ENCODE measurements at regions not wholly inside any gene's neighbourhood (a gene's known extent, or its start where the extent isn't known, plus 50 kb on each side); places are given as distances from the start of the nearest gene placed in this dataset.

- no peak overlapping the region for H3K4me2 ChIP-seq (ENCODE audit: low read depth, low read length, poor library complexity, severe bottlenecking)
- H3K27me3 ChIP-seq (ENCODE audit: insufficient read depth, low read length, poor library complexity, severe bottlenecking): no peaks in the 10 kb centered on the region
- no peaks in the 10 kb centered on the region for H3K9me2 ChIP-seq (replicated peaks; ENCODE audit: low read depth, low read length)
- no peaks in the 10 kb centered on the region for H3K9me3 ChIP-seq (ENCODE audit: insufficient read depth, low read depth, low read length)
- no peaks in the 10 kb centered on the region for H3K4me1 ChIP-seq (ENCODE audit: insufficient read depth, low read length, poor library complexity, severe bottlenecking)
- no peaks in the 10 kb centered on the region for H3F3A ChIP-seq (ENCODE audit: low read depth)
- H3K4me3 ChIP-seq (ENCODE audit: low read length, poor library complexity, severe bottlenecking): no peak overlapping the region
- no peaks in the 10 kb centered on the region for H3K36me3 ChIP-seq (ENCODE audit: insufficient read depth, low read length)
- H3K79me2 ChIP-seq (ENCODE audit: insufficient read depth, low read length): no peaks in the 10 kb centered on the region
- no peaks in the 10 kb centered on the region for H4K20me1 ChIP-seq (ENCODE audit: insufficient read depth, low read length, poor library complexity, severe bottlenecking)
- no peak overlapping the region for H2AFZ ChIP-seq (ENCODE audit: low read length)
- TF ChIP-seq EZH2phosphoT487 (IDR thresholded peaks at IDR 0.05; ENCODE audit: borderline replicate concordance) (no peak), CTCF (conservative IDR thresholded peaks at IDR 0.05; ENCODE audit: low read length) (no peak)
- no peak overlapping the region for H3K9ac ChIP-seq (ENCODE audit: low read depth, low read length, poor library complexity, severe bottlenecking)
These were observed 417.6 kb upstream of the PCDH20 start for GRCh38 chr13:61833228-61833627.

GRCh38 chr13:61831026-61831425 is 415.4 kb upstream of the PCDH20 start:
- Histone ChIP-seq H3K9ac (ENCODE audit: low read depth, low read length, poor library complexity, severe bottlenecking) (no peak overlapping the region), H3K4me2 (ENCODE audit: low read depth, low read length, poor library complexity, severe bottlenecking) (no peak overlapping the region), H4K20me1 (ENCODE audit: insufficient read depth, low read length, poor library complexity, severe bottlenecking) (no peaks in the 10 kb centered on the region), H3K79me2 (ENCODE audit: insufficient read depth, low read length) (no peaks in the 10 kb centered on the region), H2AFZ (ENCODE audit: low read length) (no peak overlapping the region), H3K4me3 (ENCODE audit: low read length, poor library complexity, severe bottlenecking) (no peak overlapping the region), H3K9me2 (replicated peaks; ENCODE audit: low read depth, low read length) (no peaks in the 10 kb centered on the region), H3K9me3 (ENCODE audit: insufficient read depth, low read depth, low read length) (no peaks in the 10 kb centered on the region), H3K4me1 (ENCODE audit: insufficient read depth, low read length, poor library complexity, severe bottlenecking) (no peaks in the 10 kb centered on the region), H3F3A (ENCODE audit: low read depth) (no peaks in the 10 kb centered on the region), H3K27me3 (ENCODE audit: insufficient read depth, low read length, poor library complexity, severe bottlenecking) (no peaks in the 10 kb centered on the region), H3K36me3 (ENCODE audit: insufficient read depth, low read length) (no peaks in the 10 kb centered on the region)
- TF ChIP-seq EZH2phosphoT487 (IDR thresholded peaks at IDR 0.05; ENCODE audit: borderline replicate concordance): no peak
- no peak for TF ChIP-seq CTCF (conservative IDR thresholded peaks at IDR 0.05; ENCODE audit: low read length)

GRCh38 chr13:61830475-61830874 is 414.8 kb upstream of the PCDH20 start:
- Histone ChIP-seq H4K20me1 (ENCODE audit: insufficient read depth, low read length, poor library complexity, severe bottlenecking) (no peaks in the 10 kb centered on the region), H3K36me3 (ENCODE audit: insufficient read depth, low read length) (no peaks in the 10 kb centered on the region), H3K9me3 (ENCODE audit: insufficient read depth, low read depth, low read length) (no peaks in the 10 kb centered on the region), H3K9me2 (replicated peaks; ENCODE audit: low read depth, low read length) (no peaks in the 10 kb centered on the region), H3K9ac (ENCODE audit: low read depth, low read length, poor library complexity, severe bottlenecking) (no peak overlapping the region), H3F3A (ENCODE audit: low read depth) (no peaks in the 10 kb centered on the region), H3K79me2 (ENCODE audit: insufficient read depth, low read length) (no peaks in the 10 kb centered on the region), H3K27me3 (ENCODE audit: insufficient read depth, low read length, poor library complexity, severe bottlenecking) (no peaks in the 10 kb centered on the region), H3K4me3 (ENCODE audit: low read length, poor library complexity, severe bottlenecking) (no peak overlapping the region), H3K4me1 (ENCODE audit: insufficient read depth, low read length, poor library complexity, severe bottlenecking) (no peaks in the 10 kb centered on the region), H2AFZ (ENCODE audit: low read length) (no peak overlapping the region), H3K4me2 (ENCODE audit: low read depth, low read length, poor library complexity, severe bottlenecking) (no peak overlapping the region)
- TF ChIP-seq EZH2phosphoT487 (IDR thresholded peaks at IDR 0.05; ENCODE audit: borderline replicate concordance) (no peak), CTCF (conservative IDR thresholded peaks at IDR 0.05; ENCODE audit: low read length) (no peak)

Data from Loucy (cell line).